ENCODE measurements at regions not wholly inside any gene's neighbourhood (a gene's known extent, or its start where the extent isn't known, plus 50 kb on each side); places are given as distances from the start of the nearest gene placed in this dataset.

- POLR2A ChIA-PET: no interaction called here
- RAD21 ChIA-PET (ENCODE audit: low non-redundant PET in 1 of 2, low total read pairs in 2 of 2, uncharacterized antibody in 2 of 2, unreplicated experiment in 2 of 2): no interaction called here
Measured at GRCh38 chr13:84191139-84191538, 308.9 kb upstream of the SLITRK1 start.

More at GRCh38 chr13:84191139-84191538, 308.9 kb upstream of the SLITRK1 start:
- BruUV-seq (replicated peaks): no TSS peak
- H4K20me1 ChIP-seq (ENCODE audit: insufficient read depth): no peaks in the 10 kb centered on the region
- H3K9me2 ChIP-seq (ENCODE audit: insufficient read depth): no peaks in the 10 kb centered on the region
- 0 out of 4 replicates have a peak, but pooled peaks cover 0 to 3% of the 10 kb centered on the region in 2 experiments for H3K9me3 ChIP-seq (ENCODE audit: control insufficient read depth in 1 of 2, insufficient read depth in 1 of 2, low read depth in 1 of 2, low read length in 2 of 2)
- TF ChIP-seq POLR2A (IDR thresholded peaks at IDR 0.05; ENCODE audit: borderline replicate concordance, extremely low read depth, insufficient read depth, insufficient read length) (no peak), TCF7L2 (IDR thresholded peaks at IDR 0.05; ENCODE audit: borderline replicate concordance, extremely low read depth, insufficient read depth, insufficient read length) (no peak), JUND (IDR thresholded peaks at IDR 0.05) (no peak), CEBPB (IDR thresholded peaks at IDR 0.05; ENCODE audit: low read depth) (no peak), POLR2AphosphoS5 (IDR thresholded peaks at IDR 0.05; ENCODE audit: low read depth, low read length) (no peak), EGR1 (IDR thresholded peaks at IDR 0.05; ENCODE audit: low read depth) (no peak), ZFX (IDR thresholded peaks at IDR 0.05) (no peak), YY1 (IDR thresholded peaks at IDR 0.05; ENCODE audit: extremely low read depth, insufficient replicate concordance, low read depth, low read length) (no peak), FOSL1 (IDR thresholded peaks at IDR 0.05; ENCODE audit: low read depth) (no peak), RAD21 (IDR thresholded peaks at IDR 0.05; ENCODE audit: low read depth) (no peak), SRF (IDR thresholded peaks at IDR 0.05; ENCODE audit: low read depth) (no peak), EZH2 (IDR thresholded peaks at IDR 0.05) (no peak), EZH2phosphoT487 (IDR thresholded peaks at IDR 0.05; ENCODE audit: borderline replicate concordance) (no peak), REST (IDR thresholded peaks at IDR 0.05; ENCODE audit: low read depth) (no peak), SP1 (IDR thresholded peaks at IDR 0.05; ENCODE audit: low read depth) (no peak), CBX3 (IDR thresholded peaks at IDR 0.05; ENCODE audit: low read depth) (no peak), ELF1 (IDR thresholded peaks at IDR 0.05; ENCODE audit: borderline replicate concordance, low read depth) (no peak), SIN3A (IDR thresholded peaks at IDR 0.05; ENCODE audit: low read depth) (no peak)
- TF ChIP-seq, protein P1, sequence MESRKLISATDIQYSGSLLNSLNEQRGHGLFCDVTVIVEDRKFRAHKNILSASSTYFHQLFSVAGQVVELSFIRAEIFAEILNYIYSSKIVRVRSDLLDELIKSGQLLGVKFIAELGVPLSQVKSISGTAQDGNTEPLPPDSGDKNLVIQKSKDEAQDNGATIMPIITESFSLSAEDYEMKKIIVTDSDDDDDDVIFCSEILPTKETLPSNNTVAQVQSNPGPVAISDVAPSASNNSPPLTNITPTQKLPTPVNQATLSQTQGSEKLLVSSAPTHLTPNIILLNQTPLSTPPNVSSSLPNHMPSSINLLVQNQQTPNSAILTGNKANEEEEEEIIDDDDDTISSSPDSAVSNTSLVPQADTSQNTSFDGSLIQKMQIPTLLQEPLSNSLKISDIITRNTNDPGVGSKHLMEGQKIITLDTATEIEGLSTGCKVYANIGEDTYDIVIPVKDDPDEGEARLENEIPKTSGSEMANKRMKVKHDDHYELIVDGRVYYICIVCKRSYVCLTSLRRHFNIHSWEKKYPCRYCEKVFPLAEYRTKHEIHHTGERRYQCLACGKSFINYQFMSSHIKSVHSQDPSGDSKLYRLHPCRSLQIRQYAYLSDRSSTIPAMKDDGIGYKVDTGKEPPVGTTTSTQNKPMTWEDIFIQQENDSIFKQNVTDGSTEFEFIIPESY (IDR thresholded peaks at IDR 0.05; ENCODE audit: extremely low read depth, insufficient replicate concordance, low read length): no peak
- no peak overlapping the region for H3K4me2 ChIP-seq (ENCODE audit: low read length)
- no peak overlapping the region for H3K9ac ChIP-seq (ENCODE audit: low read length)
- no peaks in the 10 kb centered on the region for H3K27me3 ChIP-seq (ENCODE audit: insufficient read depth, low read length)
- CTCF ChIA-PET: no interaction called here
- no peak for ATAC-seq
- no peak overlapping the region for H2AFZ ChIP-seq (ENCODE audit: low read depth, low read length, poor library complexity, severe bottlenecking)
- H3K4me3 ChIP-seq (replicated peaks in 1 of 2; ENCODE audit: low read depth in 1 of 2, low read length in 2 of 2): no peak overlapping the region
- H3K4me1 ChIP-seq (ENCODE audit: control insufficient read depth in 1 of 2, insufficient read depth in 2 of 2, low read length in 2 of 2): no peaks in the 10 kb centered on the region
- intact Hi-C loops (cut with micrococcal nuclease): no loop called here
- DNase-seq (ENCODE audit: low read depth, low spot score): no peak
- no peaks in the 10 kb centered on the region for H3K36me3 ChIP-seq (ENCODE audit: control insufficient read depth in 1 of 2, insufficient read depth in 2 of 2, low read length in 2 of 2)
- H3K27ac ChIP-seq (ENCODE audit: low read depth, low read length): no peak overlapping the region
- H3K79me2 ChIP-seq (ENCODE audit: insufficient read depth, low read length): no peaks in the 10 kb centered on the region

Data from HCT116 (cell line).